ENCODE measurements at regions not wholly inside any gene's neighbourhood (a gene's known extent, or its start where the extent isn't known, plus 50 kb on each side); places are given as distances from the start of the nearest gene placed in this dataset.

DNA sequence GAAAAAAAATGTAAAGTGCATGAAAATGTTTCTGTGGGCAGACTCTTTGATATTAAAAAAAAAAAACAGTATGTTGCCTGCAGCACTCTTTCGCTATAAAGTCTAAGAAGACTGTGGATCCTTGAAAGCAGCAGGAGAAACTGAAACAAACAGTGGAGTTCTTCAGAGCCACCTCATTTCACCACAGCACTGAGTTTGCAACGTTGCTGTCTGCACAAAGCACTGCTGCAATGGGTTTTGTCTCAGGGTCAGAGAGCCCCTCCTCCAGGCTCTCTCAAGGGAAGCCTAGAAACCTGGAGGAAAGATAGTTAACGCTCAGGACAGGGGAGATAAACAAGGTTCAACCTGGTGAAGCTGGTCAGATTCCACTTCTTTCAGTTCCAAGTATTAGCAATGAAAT, 248.7 kb downstream of the EFNB2 start:
- TF ChIP-seq CTCF (IDR thresholded peaks at IDR 0.05 in 2 of 3, conservative IDR thresholded peaks at IDR 0.05 in 1 of 3; ENCODE audit: borderline replicate concordance in 1 of 3, insufficient read depth in 1 of 3, low read depth in 2 of 3, low read length in 2 of 3) (no peak), REST (IDR thresholded peaks at IDR 0.05; ENCODE audit: low read depth) (no peak), POLR2A (IDR thresholded peaks at IDR 0.05; ENCODE audit: borderline replicate concordance, extremely low read depth, insufficient read depth, insufficient read length) (no peak), EZH2 (IDR thresholded peaks at IDR 0.05) (no peak), JUND (IDR thresholded peaks at IDR 0.05) (no peak)

All from HCT116 (cell line).